ENCODE measurements at regions not wholly inside any gene's neighbourhood (a gene's known extent, or its start where the extent isn't known, plus 50 kb on each side); places are given as distances from the start of the nearest gene placed in this dataset.

DNA sequence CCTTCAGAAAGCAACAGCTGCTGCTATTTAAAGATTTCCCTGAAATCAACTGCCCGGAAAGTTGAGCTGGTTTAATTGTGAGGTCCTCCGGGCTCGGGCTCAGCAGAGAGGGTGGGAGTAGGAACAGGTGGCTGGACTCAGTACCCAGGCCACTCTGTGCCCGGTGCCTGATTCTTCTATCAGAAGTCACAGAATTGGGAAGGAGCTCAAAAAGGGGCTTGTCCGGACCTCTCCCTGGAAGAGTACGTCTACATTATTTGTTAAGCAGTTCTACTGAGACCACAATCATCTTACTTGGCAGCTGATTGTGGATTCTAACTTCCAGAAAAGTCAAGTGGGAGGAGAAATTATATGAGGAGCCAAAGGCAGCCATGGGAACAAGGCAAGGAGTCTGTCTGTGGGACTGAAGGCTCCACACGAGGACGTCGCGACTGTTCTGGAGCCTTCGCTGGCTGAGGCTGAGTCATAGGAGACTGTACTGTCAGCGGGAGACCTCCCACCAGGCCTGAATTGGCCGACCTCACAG, 91.7 kb upstream of the ANKRD10 start:
- ATAC-seq (ENCODE audit: low read depth) (no peak), DNase-seq (no peak)
- Mint-ChIP-seq H3K27me3 (peaks cover 20% of the 10 kb centered on the region), H3K4me3 (no peak overlapping the region), H3K4me1 (peaks cover 1% of the 10 kb centered on the region), H3K36me3 (peaks cover 1% of the 10 kb centered on the region), H3K9me3 (no peaks in the 10 kb centered on the region), H3K27ac (no peak overlapping the region)
- POLR2A ChIA-PET: no interaction called here

DNA sequence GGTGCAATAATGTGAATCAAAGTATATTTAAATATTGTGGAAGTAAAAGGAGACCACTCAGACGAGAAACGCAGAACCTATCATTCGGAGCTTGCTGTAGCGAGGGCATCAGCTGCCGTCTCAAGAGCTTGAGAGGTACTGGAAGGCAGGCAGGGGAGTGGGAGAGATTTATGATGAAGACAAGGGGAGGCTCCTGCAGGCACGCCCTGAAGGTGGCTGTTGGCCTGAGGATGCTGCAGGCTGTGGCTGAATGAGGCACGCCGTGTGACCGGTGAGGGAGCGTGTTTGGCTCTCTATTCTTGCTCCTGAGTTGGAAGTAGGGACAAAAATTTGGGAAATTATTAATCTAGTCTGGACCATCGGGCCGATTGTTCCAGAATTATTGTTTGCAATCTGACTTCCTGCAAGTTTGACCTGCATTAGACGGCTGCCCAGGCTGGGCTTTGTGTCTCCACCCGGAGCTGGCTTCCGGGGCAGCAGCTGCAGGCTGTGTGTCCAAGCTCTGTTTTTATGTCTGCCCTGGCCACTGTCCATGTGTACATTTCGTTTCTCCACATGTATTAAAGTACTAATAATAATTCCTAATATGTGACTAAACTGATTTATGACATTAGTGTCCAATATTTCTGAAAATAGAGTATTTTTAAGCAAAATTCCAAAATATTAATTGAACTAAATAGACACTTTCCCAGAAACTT, 91.1 kb upstream of the ANKRD10 start:
- Mint-ChIP-seq H3K4me3 (no peak overlapping the region), H3K27ac (no peak overlapping the region), H3K27me3 (peaks cover 18% of the 10 kb centered on the region), H3K36me3 (no peaks in the 10 kb centered on the region), H3K4me1 (no peaks in the 10 kb centered on the region), H3K9me3 (no peaks in the 10 kb centered on the region)
- DNase-seq (no peak), ATAC-seq (ENCODE audit: low read depth) (no peak)
- POLR2A ChIA-PET: no interaction called here

DNA sequence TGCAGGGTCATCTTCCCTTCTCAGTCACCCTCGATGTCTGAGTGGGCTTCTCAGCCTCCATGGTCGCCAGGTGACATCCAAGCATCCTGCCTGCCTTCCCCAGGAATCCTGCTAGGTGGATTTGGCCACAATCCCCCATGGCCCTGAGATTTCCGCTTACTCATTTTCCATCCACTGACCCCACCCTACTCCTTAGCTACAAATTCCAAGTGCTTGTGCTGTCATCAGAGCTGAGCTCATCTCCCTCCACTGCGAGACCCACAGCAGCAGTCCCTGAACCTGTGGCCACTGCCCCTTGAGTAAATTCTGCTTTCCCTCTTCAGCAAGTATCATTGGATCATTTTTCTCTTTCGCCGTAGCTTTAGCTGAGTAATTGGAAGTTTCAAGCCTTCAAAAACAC, 90.5 kb upstream of the ANKRD10 start:
- peaks cover 15% of the 10 kb centered on the region for H3K27me3 Mint-ChIP-seq
- no peaks in the 10 kb centered on the region for H3K36me3 Mint-ChIP-seq
- H3K9me3 Mint-ChIP-seq: no peaks in the 10 kb centered on the region
- H3K4me1 Mint-ChIP-seq: no peaks in the 10 kb centered on the region
- no peak overlapping the region for H3K4me3 Mint-ChIP-seq
- POLR2A ChIA-PET: no interaction called here
- ATAC-seq (ENCODE audit: low read depth): no peak
- H3K27ac Mint-ChIP-seq: no peak overlapping the region
- no peak for DNase-seq

DNA sequence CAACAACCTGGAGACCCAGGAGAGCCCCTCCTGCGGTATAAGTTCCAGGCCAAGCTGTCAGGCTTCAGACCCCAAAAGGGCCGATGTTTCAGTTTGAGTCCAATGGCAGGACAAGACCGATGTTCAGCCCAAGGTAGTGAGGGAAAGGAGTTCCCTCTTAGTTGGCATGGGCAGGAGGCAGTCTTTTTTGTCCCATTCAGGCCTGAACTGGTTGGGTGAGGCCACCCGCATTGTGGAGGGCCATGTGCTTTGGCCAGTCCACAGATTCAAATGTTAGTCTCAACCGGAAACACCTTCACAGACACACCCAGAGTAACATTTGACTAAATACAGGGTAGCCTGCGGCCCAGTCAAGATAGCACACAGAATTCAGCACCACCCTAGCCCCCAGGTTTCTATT, 89.6 kb upstream of the ANKRD10 start:
- Mint-ChIP-seq H3K36me3 (no peaks in the 10 kb centered on the region), H3K27me3 (peaks cover 11% of the 10 kb centered on the region), H3K4me3 (no peak overlapping the region), H3K9me3 (no peaks in the 10 kb centered on the region), H3K27ac (no peak overlapping the region), H3K4me1 (no peaks in the 10 kb centered on the region)
- POLR2A ChIA-PET: no interaction called here
- no peak for ATAC-seq (ENCODE audit: low read depth)
- DNase-seq: no peak

DNA sequence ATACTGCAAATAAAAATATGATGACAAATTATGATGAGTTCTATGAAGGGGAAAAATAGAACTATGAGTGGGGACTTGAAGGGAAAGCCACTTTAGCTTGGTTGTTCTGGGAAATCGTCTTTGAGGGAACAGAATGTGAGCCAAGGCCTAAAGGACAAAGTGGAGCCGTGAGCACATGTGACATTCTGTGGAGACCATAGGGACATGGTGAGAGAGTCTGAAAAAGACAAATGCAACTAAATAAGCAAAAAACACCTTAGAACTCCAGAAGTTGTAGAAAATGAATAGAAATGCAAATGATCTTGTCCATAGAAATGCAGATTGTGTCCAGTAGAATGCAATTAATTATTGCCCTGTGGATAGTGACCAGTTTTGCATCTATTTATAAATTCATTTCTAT, 86.8 kb upstream of the ANKRD10 start:
- Mint-ChIP-seq H3K36me3 (no peaks in the 10 kb centered on the region), H3K27ac (no peak overlapping the region), H3K4me1 (no peaks in the 10 kb centered on the region), H3K27me3 (peaks cover 27% of the 10 kb centered on the region), H3K4me3 (no peak overlapping the region), H3K9me3 (no peaks in the 10 kb centered on the region)
- POLR2A ChIA-PET: no interaction called here
- ATAC-seq (ENCODE audit: low read depth) (no peak), DNase-seq (no peak)

DNA sequence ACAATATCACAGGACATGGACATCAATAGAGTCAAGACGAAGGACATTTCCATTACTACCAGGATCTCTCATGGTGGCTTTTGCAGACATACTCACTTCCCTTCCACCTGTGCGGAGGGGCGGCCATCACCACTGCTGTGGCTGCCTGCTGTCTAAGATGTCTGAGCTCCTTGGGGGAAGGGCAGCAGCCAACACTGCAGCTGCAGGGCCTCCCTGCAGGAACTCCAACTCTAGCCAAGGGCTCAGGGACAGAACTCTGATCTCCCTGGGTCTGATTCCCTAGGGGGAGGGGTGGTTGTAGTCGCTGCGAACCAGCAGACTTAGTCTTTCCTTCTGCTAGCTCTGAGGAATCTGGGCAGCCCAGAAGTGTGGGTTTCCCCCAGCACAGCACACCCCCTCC, 78.9 kb upstream of the ANKRD10 start:
- DNase-seq (no peak), ATAC-seq (ENCODE audit: low read depth) (no peak)
- Mint-ChIP-seq H3K9me3 (peaks cover 1% of the 10 kb centered on the region), H3K4me3 (no peak overlapping the region), H3K27ac (no peak overlapping the region), H3K4me1 (no peaks in the 10 kb centered on the region), H3K27me3 (peaks cover 46% of the 10 kb centered on the region), H3K36me3 (no peaks in the 10 kb centered on the region)
- POLR2A ChIA-PET: no interaction called here

DNA sequence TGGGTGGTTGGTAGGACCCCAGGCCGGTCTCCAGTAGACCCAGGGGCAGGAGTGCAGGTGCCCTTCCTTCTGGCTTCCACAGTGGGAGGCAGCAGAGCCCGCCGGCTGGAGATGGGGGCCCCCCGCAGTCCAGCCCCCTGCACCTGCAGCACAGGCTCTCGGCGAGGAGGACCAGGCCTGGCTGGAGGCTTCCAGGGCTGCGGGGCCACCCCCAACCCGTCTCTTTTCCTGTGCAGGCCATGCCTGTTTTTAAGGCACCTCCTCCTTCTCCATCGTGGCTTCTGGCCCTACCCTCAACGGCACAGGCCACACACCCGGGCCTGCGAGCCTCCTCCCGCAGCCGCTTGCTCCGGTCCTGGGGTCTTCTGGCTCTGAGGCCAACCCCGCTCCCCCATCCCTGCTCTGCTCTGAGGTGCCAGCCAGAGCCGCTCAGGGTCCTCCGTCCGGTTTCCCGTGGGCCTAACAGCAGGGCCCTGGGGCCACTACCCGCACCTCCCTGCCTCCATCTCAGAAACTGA, 77.2 kb upstream of the ANKRD10 start:
- POLR2A ChIA-PET: no interaction called here
- H3K4me3 Mint-ChIP-seq: no peak overlapping the region
- no peak overlapping the region for H3K27ac Mint-ChIP-seq
- H3K4me1 Mint-ChIP-seq: no peaks in the 10 kb centered on the region
- peaks cover 1% of the 10 kb centered on the region for H3K9me3 Mint-ChIP-seq
- no peaks in the 10 kb centered on the region for H3K36me3 Mint-ChIP-seq
- no peak for DNase-seq
- ATAC-seq (ENCODE audit: low read depth): no peak
- peaks cover 36% of the 10 kb centered on the region for H3K27me3 Mint-ChIP-seq

DNA sequence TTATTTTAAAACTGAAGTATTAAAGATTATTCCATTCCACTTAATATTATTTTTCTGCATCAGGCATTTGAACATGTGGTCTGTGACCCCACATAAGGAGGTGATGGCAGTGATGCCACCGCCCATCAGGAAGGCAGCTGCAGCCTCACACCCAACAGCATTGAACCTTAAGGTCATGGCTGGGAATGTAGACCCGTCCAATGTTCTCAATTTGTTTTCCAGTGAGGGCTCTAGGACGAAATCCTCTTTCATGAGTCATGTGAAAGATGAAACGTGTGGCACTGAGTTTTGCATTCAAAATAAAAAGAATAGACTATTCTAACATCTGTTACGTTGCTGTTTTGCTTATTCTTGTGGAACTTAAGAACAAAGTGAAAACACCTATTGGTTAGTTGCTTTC, 74.5 kb upstream of the ANKRD10 start:
- Mint-ChIP-seq H3K4me1 (no peaks in the 10 kb centered on the region), H3K27ac (no peak overlapping the region), H3K36me3 (no peaks in the 10 kb centered on the region), H3K9me3 (no peaks in the 10 kb centered on the region), H3K27me3 (peaks cover 18% of the 10 kb centered on the region), H3K4me3 (no peak overlapping the region)
- DNase-seq: no peak
- no peak for ATAC-seq (ENCODE audit: low read depth)
- POLR2A ChIA-PET: no interaction called here

DNA sequence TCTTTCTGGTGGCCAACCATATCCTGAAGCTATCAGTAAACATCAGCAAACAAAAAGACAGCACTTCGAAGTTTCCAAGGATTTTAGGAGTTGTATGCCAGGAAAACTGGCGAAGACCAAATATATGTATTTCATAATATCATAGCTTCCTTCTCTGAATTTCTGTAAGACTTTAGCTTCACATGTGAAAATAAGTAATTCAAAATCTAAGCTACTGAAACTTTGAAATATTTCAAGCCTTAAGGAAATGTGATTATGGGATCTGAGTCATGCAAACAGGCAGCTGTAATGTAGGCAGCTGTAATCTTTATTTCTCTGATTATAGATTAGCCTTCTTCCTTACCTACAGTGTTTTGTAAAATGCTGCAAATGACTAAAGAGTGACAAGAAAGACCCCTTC, 70.7 kb upstream of the ANKRD10 start:
- POLR2A ChIA-PET: no interaction called here
- Mint-ChIP-seq H3K27ac (no peak overlapping the region), H3K4me3 (no peak overlapping the region), H3K4me1 (no peaks in the 10 kb centered on the region), H3K9me3 (no peaks in the 10 kb centered on the region), H3K36me3 (no peaks in the 10 kb centered on the region), H3K27me3 (peaks cover 25% of the 10 kb centered on the region)
- ATAC-seq (ENCODE audit: low read depth): no peak
- no peak for DNase-seq

DNA sequence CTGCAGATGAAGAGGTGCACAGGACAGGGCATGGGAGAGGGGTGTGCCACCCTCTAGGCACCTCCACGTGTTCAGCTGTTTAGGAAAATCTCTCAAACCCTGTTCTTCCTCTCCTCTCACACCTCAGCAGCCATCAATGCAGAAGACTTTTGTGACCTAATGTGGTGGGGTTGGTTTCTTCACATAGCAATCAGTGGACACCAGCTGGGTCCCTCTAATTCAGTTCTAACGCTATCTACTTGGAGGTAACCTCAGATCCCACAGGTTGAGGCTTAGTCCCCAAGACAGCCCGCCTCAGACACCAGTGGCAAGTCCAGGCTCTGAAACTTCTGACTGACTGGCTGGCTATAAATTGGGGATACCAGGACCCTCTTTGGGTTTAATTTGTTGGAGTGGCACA, 69.9 kb upstream of the ANKRD10 start:
- DNase-seq: no peak
- no peaks in the 10 kb centered on the region for H3K36me3 Mint-ChIP-seq
- H3K4me1 Mint-ChIP-seq: no peaks in the 10 kb centered on the region
- no peak overlapping the region for H3K27ac Mint-ChIP-seq
- H3K27me3 Mint-ChIP-seq: peaks cover 27% of the 10 kb centered on the region
- no peaks in the 10 kb centered on the region for H3K9me3 Mint-ChIP-seq
- H3K4me3 Mint-ChIP-seq: no peak overlapping the region
- ATAC-seq (ENCODE audit: low read depth): no peak
- POLR2A ChIA-PET: no interaction called here

DNA sequence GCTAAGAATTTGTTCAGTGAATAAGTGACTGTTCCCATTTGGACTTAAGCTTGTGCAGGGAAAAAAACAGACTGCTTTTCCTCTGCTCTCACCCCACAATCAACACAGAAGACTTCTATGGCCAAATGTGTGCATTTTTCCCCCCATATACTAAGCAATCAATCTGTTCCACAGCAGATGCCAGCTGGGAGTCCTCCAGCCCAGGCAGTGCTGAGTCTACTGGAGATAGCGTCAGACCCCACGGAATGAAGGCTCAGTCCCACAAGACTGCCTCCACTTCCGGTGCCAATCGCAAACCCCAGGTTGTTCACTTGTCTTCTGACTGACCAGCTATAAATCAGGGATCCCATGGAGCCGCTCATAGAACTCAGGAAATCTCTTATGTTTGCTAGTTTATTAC, 69.5 kb upstream of the ANKRD10 start:
- Mint-ChIP-seq H3K4me3 (no peak overlapping the region), H3K27me3 (peaks cover 27% of the 10 kb centered on the region), H3K9me3 (no peaks in the 10 kb centered on the region), H3K4me1 (no peaks in the 10 kb centered on the region), H3K27ac (no peak overlapping the region), H3K36me3 (no peaks in the 10 kb centered on the region)
- ATAC-seq (ENCODE audit: low read depth): no peak
- DNase-seq: no peak
- POLR2A ChIA-PET: no interaction called here

DNA sequence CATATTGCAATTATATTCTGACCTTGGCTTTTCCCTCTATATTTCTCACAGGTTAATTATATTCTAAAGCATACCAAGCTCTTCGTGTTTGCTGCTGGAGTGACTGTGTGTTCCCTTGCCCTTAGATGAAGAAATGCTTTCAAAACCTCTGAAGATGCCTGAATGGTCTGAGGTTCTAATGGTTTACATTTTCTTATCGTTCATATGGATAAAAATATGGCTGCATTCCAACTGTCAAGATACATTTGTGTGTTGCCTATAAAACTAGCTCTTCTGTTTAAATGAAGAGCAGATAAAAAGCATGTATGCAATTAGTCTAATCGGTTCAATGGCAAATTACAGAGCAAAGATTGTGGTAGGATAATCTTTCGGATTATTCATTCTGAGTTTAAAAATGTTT, 68.4 kb upstream of the ANKRD10 start:
- Mint-ChIP-seq H3K36me3 (no peaks in the 10 kb centered on the region), H3K27me3 (peaks cover 33% of the 10 kb centered on the region)
- POLR2A ChIA-PET: no interaction called here

DNA sequence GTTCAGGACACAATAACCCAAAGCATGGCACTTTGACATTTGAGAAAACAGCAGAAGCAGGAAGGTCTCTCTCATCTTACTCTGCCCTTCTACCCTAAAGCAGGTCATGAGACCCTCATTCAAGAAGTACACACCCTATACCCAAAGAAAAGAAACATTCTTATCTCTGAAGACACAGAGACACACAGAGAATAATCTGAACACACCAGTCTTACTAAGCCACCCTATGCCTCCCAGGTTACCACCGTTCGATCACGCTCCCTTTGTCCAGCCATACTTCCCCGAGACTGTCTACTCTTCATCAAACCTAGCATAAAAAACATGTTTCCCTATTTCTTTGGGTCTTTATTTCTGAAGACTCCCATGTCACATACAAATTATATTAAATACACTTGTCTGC, 66.5 kb upstream of the ANKRD10 start:
- Mint-ChIP-seq H3K9me3 (peaks cover 4% of the 10 kb centered on the region), H3K4me3 (no peak overlapping the region), H3K36me3 (no peaks in the 10 kb centered on the region), H3K27me3 (peaks cover 41% of the 10 kb centered on the region), H3K27ac (no peak overlapping the region), H3K4me1 (no peaks in the 10 kb centered on the region)
- POLR2A ChIA-PET: no interaction called here
- ATAC-seq (ENCODE audit: low read depth) (no peak), DNase-seq (no peak)

More for the DNA sequence above, 68.4 kb upstream of the ANKRD10 start:
- DNase-seq: no peak
- Mint-ChIP-seq H3K4me1 (no peaks in the 10 kb centered on the region), H3K9me3 (no peaks in the 10 kb centered on the region), H3K27ac (no peak overlapping the region), H3K4me3 (no peak overlapping the region)
- no peak for ATAC-seq (ENCODE audit: low read depth)

DNA sequence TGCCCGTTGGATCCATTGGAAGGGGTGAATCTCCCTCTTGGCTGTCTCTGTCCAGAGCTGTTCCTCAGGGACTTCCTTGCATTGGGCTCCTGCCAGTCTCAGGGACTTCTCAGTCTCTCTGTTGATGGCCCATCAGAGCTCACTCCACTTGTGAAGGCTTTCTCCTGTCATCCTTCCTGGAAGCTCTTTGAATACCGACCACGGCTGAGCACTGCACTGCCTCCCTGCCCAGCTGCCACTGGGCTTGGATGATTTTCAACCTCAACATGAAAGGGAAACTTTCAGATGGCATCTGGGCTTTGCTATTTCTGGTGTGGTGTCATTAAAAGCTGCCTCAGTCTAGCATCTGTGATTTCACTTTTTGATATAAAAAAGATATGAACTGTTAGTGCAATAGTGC, 66.1 kb upstream of the ANKRD10 start:
- Mint-ChIP-seq H3K9me3 (peaks cover 4% of the 10 kb centered on the region), H3K27me3 (peaks cover 43% of the 10 kb centered on the region), H3K4me1 (no peaks in the 10 kb centered on the region), H3K4me3 (no peak overlapping the region), H3K27ac (no peak overlapping the region), H3K36me3 (no peaks in the 10 kb centered on the region)
- no peak for DNase-seq
- no peak for ATAC-seq (ENCODE audit: low read depth)
- POLR2A ChIA-PET: no interaction called here
